Lung microvascular endothelial cell (primary cell): ENCODE measurements at regions not wholly inside any gene's neighbourhood (a gene's known extent, or its start where the extent isn't known, plus 50 kb on each side); places are given as distances from the start of the nearest gene placed in this dataset.
A peak's percentile ranks its signal among the peaks of the same experiment; 100 is the strongest.
"Not testable (repeated sequence)": the region's sequence is repeated elsewhere in the genome, so short reads cannot be mapped to it uniquely, and the experiment has no call there.

Source experiments
- DNase-seq, 2 donors: peaks; one replicate each; pipeline versions ENCODE4 v3.0.0 to v3.0.0-alpha.2; 2010; ENCODE audit warnings: low read depth in 2 of 2

- peak; percentile 75 to 84 for DNase-seq
Measured at GRCh38 chr4:101730291-101731117, 60.0 kb upstream of the BANK1 start.

- DNase-seq: no peak
Measured at GRCh38 chr4:101727238-101727637, 63.3 kb upstream of the BANK1 start.

- no peak for DNase-seq
Measured at GRCh38 chr4:101724093-101724492, 66.4 kb upstream of the BANK1 start.

- DNase-seq: no peak
Measured at GRCh38 chr4:101718810-101719209, 71.7 kb upstream of the BANK1 start.

GRCh38 chr4:101711590-101712260 lies 78.8 kb upstream of the BANK1 start:
- no peak for DNase-seq

GRCh38 chr4:101710806-101711205 lies 79.7 kb upstream of the BANK1 start:
- no peak for DNase-seq

- no peak for DNase-seq
Measured at GRCh38 chr4:101708293-101709039, 82.1 kb upstream of the BANK1 start.

- no peak for DNase-seq
Measured at GRCh38 chr4:101707596-101707995, 82.9 kb upstream of the BANK1 start.

DNA sequence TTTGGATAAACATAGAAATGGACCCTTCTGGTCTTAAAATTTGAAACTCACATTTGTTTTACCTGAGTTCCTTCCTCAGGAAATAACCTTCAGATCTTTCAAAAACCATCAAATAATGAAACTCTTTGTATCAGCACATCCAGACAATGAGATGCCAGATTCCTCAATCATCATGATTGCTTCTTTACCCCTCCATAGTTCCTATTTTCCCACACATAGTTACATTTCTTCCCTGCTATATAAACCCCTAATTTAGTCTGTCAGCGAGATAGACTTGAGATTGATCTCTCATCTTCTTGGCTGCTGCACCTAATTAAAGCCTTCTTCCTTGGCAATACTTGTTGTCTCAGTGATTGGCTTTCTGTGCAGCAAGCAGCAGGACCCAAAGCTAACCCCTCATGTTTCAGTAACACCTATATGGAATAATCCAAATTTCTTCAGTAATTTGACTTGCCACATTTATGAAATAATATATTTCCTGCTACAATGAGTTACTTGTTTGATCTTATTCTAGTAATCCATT lies 83.9 kb upstream of the BANK1 start:
- DNase-seq: no peak

DNA sequence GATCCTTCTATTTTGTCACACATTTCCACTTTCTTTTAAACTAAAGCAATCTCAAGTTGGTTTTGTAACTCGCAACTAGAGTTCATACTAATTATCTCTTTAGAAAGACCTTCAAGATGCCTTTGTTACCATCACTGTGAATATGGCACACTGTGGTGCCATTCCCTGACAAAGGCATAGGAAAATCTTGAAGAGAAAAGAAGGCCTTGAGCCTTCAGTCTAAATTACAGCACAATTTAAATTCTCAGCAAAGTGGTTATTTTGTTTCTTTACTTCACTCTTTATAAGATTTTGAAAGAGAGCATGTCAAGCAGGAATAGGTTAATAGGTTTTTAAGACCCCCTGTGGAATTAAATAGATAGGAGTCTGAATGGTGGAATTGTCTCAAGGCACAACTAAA lies 89.0 kb upstream of the BANK1 start:
- no peak for DNase-seq

DNA sequence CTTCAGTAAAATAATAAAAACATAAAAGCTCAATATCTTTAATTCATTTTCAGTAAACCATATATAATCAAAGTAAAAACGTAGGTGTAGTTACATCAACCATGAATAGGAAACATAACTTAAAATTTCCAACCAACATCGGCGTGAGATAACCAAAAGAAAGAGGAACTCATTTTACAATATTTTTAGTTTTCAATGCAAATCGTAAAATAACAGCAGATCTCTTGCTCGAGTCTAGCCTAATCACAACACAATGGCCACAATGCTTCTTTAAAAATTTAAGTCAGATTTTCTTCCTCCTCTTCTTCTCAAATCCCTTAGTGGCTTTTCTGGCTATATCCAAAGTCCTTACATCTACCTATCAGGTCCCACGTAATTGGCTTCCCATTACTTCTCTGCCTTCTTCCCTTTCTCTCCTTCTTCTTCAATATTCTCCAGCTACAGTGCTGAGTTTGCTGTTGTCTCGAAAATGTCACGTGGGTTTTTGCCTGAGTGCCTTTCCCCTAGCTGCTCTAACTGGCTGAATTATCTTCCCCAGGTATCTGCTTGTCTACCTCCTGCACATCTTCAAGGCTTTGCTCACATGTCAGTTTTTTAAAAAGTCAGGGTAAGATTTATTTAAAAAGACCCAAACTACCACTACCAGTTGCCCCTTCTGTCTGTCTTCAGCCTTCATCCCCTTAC lies 90.9 kb upstream of the BANK1 start:
- DNase-seq: no peak

DNA sequence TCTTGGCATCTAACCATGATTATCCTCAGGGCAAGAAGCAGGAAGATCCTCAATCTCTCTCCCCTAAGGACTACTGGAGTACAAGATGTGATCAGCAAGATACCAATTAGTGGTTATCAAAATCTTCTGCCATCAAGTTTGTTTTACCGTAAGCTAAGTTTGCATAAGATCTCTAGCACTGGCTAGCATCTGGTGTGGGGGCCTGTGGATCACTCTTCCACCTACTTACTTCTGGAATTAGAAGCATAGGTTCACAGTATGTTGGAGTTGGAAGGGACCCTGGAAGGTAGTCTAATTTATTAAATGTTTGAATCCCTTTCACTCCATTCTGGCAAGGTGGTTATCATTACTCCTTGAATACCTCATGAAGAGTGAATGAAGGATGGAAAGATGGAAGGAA lies 93.3 kb upstream of the BANK1 start:
- DNase-seq: no peak

DNA sequence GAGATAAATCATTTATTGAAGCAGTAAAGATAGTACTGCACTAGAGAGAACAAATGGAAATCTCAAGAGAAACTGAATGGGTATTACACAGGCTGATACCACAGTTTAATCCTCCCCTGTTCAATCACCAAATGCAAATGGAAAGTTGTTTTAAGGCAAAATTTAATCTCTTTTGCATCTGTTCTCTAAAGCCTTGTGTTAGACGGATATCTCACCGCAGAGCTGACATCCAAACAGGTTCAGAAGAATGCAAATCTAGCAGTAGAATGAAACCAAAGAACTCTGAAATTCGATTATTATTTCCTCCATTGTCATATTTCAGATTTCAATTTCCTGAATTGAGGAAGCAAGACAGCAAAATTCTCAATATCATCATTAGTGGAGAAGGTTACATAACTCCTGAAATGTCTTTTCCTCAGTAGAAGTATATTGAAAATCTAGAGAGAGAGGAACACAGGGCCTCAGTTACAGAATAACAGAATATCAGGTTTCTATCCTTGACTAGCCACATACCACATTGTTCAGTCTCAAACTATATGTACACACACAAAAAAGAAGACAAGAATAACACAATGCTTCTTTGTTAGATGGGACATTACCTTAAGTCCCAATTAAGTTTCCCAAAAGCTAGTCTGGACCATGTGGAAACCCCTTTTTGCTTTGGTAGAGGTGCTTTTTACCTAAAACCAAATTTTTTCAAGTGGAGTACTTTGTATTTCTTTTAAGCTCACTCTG lies 94.1 kb upstream of the BANK1 start:
- DNase-seq: no peak

- no peak for DNase-seq
Measured at GRCh38 chr4:101695176-101695575, 95.4 kb upstream of the BANK1 start.

DNA sequence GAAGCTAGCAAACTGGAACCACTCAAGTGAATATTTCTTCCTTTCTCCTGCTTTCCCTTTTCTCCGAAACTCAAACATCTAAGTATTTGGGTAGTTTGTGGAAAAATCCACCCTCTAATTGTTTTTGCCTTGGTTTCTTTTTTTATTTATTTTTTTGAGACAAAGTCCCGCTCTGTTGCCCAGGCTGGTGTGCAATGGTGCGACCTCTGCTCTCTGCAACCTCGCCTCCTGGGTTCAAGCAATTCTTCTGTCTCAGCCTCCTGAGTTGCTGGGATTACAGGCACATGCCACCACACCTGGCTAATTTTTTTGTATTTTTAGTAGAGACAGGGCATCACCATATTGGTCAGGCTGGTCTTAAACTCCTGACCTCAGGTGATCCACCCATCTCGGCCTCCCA lies 96.1 kb upstream of the BANK1 start:
- DNase-seq: not testable (repeated sequence)

DNA sequence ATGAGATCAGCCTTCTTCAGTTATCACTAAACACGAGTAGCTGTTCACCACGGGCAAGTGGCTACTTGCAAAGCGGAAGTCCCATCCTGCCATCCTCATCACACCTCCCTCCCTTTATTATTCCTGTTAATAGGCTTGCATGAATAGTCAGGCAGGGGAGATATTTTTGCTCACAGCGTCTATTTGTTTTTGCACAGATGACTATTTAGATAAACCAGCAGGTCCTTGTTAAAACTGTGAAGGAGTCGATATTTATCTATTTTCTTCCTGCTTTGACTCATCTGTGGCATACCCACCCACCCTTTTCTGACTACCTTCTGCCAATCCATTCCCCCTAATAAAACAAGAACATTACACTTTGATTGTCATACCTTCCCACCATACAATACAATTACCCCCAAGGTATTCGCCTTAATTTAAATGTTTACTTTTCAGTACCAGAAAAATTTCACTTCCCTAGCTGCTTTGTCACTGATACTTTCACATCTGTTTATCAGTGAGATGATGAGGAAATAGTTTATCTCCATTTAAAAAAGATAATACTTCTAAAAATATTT lies 96.6 kb upstream of the BANK1 start:
- DNase-seq: no peak

DNA sequence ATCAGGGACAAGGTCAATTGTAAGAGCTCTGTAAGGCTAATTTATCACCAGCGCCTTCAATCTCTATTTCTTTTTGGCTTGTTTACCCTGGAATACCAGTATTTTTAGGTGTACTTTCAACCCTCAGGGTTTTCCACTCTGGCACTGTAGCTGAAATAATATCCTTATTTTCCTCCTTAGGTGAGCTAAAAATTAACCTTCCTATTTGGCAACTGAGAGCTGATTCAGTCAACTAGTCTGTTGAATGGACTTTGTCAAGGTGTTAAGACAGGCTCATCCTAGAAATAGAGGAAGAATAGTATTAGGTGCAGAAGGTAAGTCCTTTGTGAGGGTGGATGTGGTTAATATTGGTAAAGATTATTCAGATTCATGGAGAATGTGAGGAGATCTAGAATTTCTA lies 101.3 kb upstream of the BANK1 start:
- DNase-seq: no peak

- no peak for DNase-seq
Measured at GRCh38 chr4:101685126-101685525, 105.4 kb upstream of the BANK1 start.

GRCh38 chr4:101682946-101683345 lies 107.6 kb upstream of the BANK1 start:
- no peak for DNase-seq

GRCh38 chr4:101678180-101678579 lies 112.3 kb upstream of the BANK1 start:
- no peak for DNase-seq

- DNase-seq: no peak
Measured at GRCh38 chr4:101670897-101671296, 119.6 kb upstream of the BANK1 start.
